HepG2 (cell line): ENCODE measurements at regions not wholly inside any gene's neighbourhood (a gene's known extent, or its start where the extent isn't known, plus 50 kb on each side); places are given as distances from the start of the nearest gene placed in this dataset.

Experiments
- BRCA1 ChIP-seq: sonication (generic); formaldehyde crosslinking; IDR thresholded peaks from 2 replicates; pipeline ENCODE4 v1.4.0; 2020; ENCODE audit warnings: missing genetic modification reagents
- CEBPG ChIP-seq: IDR thresholded peaks from 2 replicates; pipeline ENCODE4 v1.6.1; 2016
- CREB1 ChIP-seq, 2 experiments: fragments of 450-650 bp in 1 of 2; IDR thresholded peaks; 2 replicates each; pipeline ENCODE4 v1.6.1; 2016 to 2017; ENCODE audit warnings: control low read depth in 1 of 2, mild to moderate bottlenecking in 1 of 2, missing compliant biosample characterization in 1 of 2, missing genetic modification characterization in 1 of 2
- FOXK1 ChIP-seq: sonication (generic); formaldehyde crosslinking; IDR thresholded peaks from 2 replicates; pipeline ENCODE4 v1.4.0; 2020; ENCODE audit warnings: low read depth, missing genetic modification reagents, borderline replicate concordance
- HES4 ChIP-seq: sonication (generic); formaldehyde crosslinking; IDR thresholded peaks from 2 replicates; pipeline ENCODE4 v1.9.0; 2021; ENCODE audit warnings: mild to moderate bottlenecking, missing genetic modification reagents, borderline replicate concordance
- JUN ChIP-seq: sonication (generic); formaldehyde crosslinking; IDR thresholded peaks from 2 replicates; pipeline ENCODE4 v1.4.0; 2020; ENCODE audit warnings: mild to moderate bottlenecking, missing genetic modification reagents
- MBD4 ChIP-seq: IDR thresholded peaks from 2 replicates; pipeline ENCODE4 v1.6.1; 2012; ENCODE audit warnings: low read length, inconsistent platforms, borderline replicate concordance
- MIXL1 ChIP-seq: IDR thresholded peaks from 2 replicates; pipeline ENCODE4 v1.6.1; 2016
- SRSF4 ChIP-seq: fragments of 200-400 bp; formaldehyde crosslinking; IDR thresholded peaks from one replicate; pipeline ENCODE4 v1.6.1; 2018; ENCODE audit warnings: mild to moderate bottlenecking, low read depth, low read length, moderate library complexity; ENCODE audit not compliant: poor library complexity, severe bottlenecking
- ZFX ChIP-seq: sonication (generic); formaldehyde crosslinking; IDR thresholded peaks from 2 replicates; pipeline ENCODE4 v1.4.0; 2020; ENCODE audit warnings: mild to moderate bottlenecking, low read depth, missing genetic modification reagents, moderate library complexity
- TF ChIP-seq, protein P1 (sequence below): sonication (generic); formaldehyde crosslinking; IDR thresholded peaks from 2 replicates; pipeline ENCODE4 v1.8.0; 2022; ENCODE audit warnings: missing genetic modification reagents, low read depth, mild to moderate bottlenecking, borderline replicate concordance

DNA sequence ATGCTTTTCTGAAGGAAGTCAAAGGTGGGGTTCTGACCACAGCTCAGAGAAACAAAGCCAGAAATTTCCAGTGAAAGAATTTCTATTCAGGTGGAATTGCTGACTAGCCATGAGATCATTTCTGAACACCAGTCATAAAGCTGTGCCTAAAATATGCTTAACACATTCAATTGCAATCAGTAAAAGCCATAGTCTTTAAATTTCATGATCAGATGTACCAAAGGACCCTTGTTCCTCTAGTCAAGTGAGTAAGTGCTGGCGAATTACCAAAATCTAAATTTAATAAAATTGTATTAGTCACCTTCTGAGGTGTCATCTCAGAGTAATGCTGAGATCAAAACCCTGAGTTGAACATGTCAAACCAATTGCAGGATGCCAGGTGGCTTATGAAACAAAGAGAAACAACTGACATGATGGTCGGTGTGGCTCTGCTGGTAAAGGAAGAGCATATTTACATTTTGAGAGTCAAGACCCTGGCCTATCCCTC lies 334.2 kb upstream of the CCNH start:
- no peak for TF ChIP-seq HES4
- no peak for TF ChIP-seq BRCA1 (CRISPR knock-in tag)
- TF ChIP-seq SRSF4, result no peak
- TF ChIP-seq FOXK1 (CRISPR knock-in tag), result no peak
- TF ChIP-seq ZFX (CRISPR knock-in tag), result no peak
- no peak for TF ChIP-seq CREB1 (IDR thresholded peaks at IDR 0.05)
- no peak for TF ChIP-seq CREB1 (CRISPR knock-in tag; IDR thresholded peaks at IDR 0.05)
- no peak for TF ChIP-seq CEBPG
- TF ChIP-seq MBD4, result no peak
- TF ChIP-seq MIXL1, result no peak
- no peak for TF ChIP-seq JUN
- TF ChIP-seq, protein P1, sequence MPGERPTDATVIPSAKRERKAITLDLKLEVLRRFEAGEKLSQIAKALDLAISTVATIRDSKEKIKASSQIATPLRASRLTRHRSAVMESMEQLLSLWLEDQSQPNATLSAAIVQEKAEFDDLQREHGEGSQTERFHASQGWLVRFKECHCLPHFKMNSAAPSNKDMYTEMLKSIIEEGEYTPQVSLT, result no peak
